ENCODE measurements at regions not wholly inside any gene's neighbourhood (a gene's known extent, or its start where the extent isn't known, plus 50 kb on each side); places are given as distances from the start of the nearest gene placed in this dataset.
"Not testable (repeated sequence)": the region's sequence is repeated elsewhere in the genome, so short reads cannot be mapped to it uniquely, and the experiment has no call there.

- no peaks in the 10 kb centered on the region for H3K9me3 ChIP-seq (ENCODE audit: control insufficient read depth, insufficient read depth, low read length)
- no peak overlapping the region for H3K27ac ChIP-seq (ENCODE audit: low read depth, low read length)
- H4K20me1 ChIP-seq (ENCODE audit: control insufficient read depth, insufficient read depth, low read depth, low read length), result no peaks in the 10 kb centered on the region
- H3K36me3 ChIP-seq (ENCODE audit: control insufficient read depth, low read length), result no peaks in the 10 kb centered on the region
- 0 out of 2 replicates have a peak, but pooled peaks cover 4% of the 10 kb centered on the region for H3K27me3 ChIP-seq (ENCODE audit: control insufficient read depth, low read length)
- TF ChIP-seq EZH2phosphoT487 (IDR thresholded peaks at IDR 0.05; ENCODE audit: borderline replicate concordance, low read length) (no peak), CTCF (IDR thresholded peaks at IDR 0.05; ENCODE audit: low read depth, low read length, poor library complexity, severe bottlenecking) (no peak)
- no peaks in the 10 kb centered on the region for H3K9me2 ChIP-seq (replicated peaks; ENCODE audit: control insufficient read depth, low read length)
- no peak overlapping the region for H3K4me2 ChIP-seq (ENCODE audit: low read length)
- H3K79me2 ChIP-seq (ENCODE audit: control insufficient read depth, low read length), result no peaks in the 10 kb centered on the region
- H3F3A ChIP-seq (ENCODE audit: control insufficient read depth, insufficient read depth), result no peaks in the 10 kb centered on the region
- no peak overlapping the region for H3K4me3 ChIP-seq (ENCODE audit: low read length)
- no peaks in the 10 kb centered on the region for H3K4me1 ChIP-seq (ENCODE audit: control insufficient read depth, low read length)
Observed at GRCh38 chr2:240383871-240384700, 51.4 kb upstream of the GPC1 start.

DNA sequence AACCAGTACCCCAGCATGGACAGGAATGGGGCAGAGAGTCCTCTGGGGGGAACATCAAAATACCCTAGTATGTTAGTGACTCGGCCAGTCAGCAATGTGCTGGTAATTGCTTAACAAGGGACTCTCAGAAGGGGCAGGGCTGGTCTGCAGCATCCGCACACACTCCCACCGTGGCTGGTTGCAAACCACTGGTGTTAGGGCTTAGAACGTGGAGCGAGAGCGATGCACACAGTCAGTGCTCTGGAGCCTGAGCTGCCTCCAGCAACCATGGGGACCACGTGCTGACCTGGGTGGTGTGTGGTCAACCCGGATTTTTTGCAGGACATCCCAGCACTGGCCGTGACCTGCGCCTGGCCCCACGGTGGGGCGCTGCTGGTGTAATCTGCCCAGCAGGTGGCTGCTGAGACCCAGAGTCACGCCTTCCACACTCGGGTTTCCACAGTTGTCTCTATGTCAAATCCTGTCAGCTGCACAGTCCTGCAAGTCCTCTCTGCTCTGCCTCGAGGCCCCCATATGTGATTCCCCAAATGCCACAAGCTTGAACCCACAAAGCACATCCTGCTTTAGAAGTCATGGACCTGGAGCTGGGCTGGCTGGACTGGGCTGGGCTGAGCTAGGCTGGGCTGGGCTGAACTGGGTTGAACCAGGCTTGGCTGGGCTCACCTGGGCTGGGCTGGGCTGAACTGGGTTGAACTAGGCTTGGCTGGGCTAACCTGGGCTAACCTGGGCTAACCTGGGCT, 50.6 kb upstream of the GPC1 start:
- TF ChIP-seq EZH2phosphoT487 (IDR thresholded peaks at IDR 0.05; ENCODE audit: borderline replicate concordance, low read length) (no peak), CTCF (IDR thresholded peaks at IDR 0.05; ENCODE audit: low read depth, low read length, poor library complexity, severe bottlenecking) (no peak)
- Histone ChIP-seq H3K27me3 (ENCODE audit: control insufficient read depth, low read length) (no peaks in the 10 kb centered on the region), H3K79me2 (ENCODE audit: control insufficient read depth, low read length) (no peaks in the 10 kb centered on the region), H4K20me1 (ENCODE audit: control insufficient read depth, insufficient read depth, low read depth, low read length) (no peaks in the 10 kb centered on the region), H3K9me2 (replicated peaks; ENCODE audit: control insufficient read depth, low read length) (no peaks in the 10 kb centered on the region), H3K9me3 (ENCODE audit: control insufficient read depth, insufficient read depth, low read length) (no peaks in the 10 kb centered on the region), H3K4me2 (ENCODE audit: low read length) (no peak overlapping the region), H3K4me3 (ENCODE audit: low read length) (no peak overlapping the region), H3K27ac (ENCODE audit: low read depth, low read length) (no peak overlapping the region), H3F3A (ENCODE audit: control insufficient read depth, insufficient read depth) (no peaks in the 10 kb centered on the region), H3K36me3 (ENCODE audit: control insufficient read depth, low read length) (no peaks in the 10 kb centered on the region), H3K4me1 (ENCODE audit: control insufficient read depth, low read length) (no peaks in the 10 kb centered on the region)

DNA sequence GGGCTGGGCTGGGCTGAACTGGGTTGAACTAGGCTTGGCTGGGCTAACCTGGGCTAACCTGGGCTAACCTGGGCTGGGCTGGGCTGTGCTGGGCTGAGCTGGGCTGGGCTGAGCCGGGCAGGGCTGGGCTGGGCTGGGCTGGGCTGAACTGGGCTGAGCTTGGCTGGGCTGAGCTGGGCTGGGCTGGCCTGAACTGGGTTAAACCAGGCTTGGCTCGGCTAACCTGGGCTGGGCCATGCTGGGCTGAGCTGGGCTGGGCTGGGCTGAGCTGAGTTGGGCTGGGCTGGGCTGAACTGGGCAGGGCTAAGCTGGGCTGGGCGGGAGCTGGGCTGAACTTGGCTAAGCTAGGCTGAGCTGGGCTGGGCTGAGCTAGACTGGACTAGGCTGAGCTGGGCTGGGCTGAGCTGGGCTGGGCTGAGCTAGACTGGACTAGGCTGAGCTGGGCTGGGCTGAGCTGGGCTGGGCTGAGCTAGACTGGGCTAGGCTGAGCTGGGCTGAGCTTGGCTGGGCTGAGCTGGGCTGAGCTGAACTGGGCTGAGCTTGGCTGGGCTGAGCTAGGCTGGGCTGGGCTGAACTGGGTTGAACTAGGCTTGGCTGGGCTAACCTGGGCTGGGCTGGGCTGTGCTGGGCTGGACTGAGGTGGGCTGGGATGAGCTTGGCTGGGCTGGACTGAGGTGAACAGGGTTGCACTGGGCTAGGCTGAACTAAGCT, 49.9 kb upstream of the GPC1 start:
- H3K27ac ChIP-seq (ENCODE audit: low read depth, low read length); H3K27me3 ChIP-seq (ENCODE audit: control insufficient read depth, low read length); H3K4me2 ChIP-seq (ENCODE audit: low read length); H4K20me1 ChIP-seq (ENCODE audit: control insufficient read depth, insufficient read depth, low read depth, low read length); H3K9me3 ChIP-seq (ENCODE audit: control insufficient read depth, insufficient read depth, low read length); H3F3A ChIP-seq (ENCODE audit: control insufficient read depth, insufficient read depth); H3K4me3 ChIP-seq (ENCODE audit: low read length); H3K4me1 ChIP-seq (ENCODE audit: control insufficient read depth, low read length); H3K9me2 ChIP-seq (replicated peaks; ENCODE audit: control insufficient read depth, low read length); H3K36me3 ChIP-seq (ENCODE audit: control insufficient read depth, low read length); H3K79me2 ChIP-seq (ENCODE audit: control insufficient read depth, low read length): not testable (repeated sequence)

All from DOHH2 (cell line).